ENCODE measurements at regions not wholly inside any gene's neighbourhood (a gene's known extent, or its start where the extent isn't known, plus 50 kb on each side); places are given as distances from the start of the nearest gene placed in this dataset.

DNA sequence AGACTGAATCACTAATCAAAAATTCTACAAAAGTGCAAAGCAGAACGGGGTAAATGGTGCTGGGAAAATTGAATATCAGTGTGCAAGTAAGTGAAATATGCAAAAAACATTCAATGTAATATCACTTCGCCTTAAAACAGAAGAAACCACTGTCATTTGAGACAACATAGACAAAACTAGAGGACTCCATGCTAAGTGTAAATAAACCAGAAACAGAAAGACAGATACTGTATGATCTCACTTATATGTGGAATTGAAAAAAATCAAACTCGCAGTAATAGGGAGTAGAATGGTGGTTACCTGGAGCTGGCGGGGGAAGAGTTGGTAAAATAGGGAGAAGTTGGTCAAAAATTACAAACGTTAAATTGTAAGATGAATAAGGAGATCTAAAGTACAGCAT lies 1420.0 kb upstream of the CDH2 start:
- TF ChIP-seq, protein P1, sequence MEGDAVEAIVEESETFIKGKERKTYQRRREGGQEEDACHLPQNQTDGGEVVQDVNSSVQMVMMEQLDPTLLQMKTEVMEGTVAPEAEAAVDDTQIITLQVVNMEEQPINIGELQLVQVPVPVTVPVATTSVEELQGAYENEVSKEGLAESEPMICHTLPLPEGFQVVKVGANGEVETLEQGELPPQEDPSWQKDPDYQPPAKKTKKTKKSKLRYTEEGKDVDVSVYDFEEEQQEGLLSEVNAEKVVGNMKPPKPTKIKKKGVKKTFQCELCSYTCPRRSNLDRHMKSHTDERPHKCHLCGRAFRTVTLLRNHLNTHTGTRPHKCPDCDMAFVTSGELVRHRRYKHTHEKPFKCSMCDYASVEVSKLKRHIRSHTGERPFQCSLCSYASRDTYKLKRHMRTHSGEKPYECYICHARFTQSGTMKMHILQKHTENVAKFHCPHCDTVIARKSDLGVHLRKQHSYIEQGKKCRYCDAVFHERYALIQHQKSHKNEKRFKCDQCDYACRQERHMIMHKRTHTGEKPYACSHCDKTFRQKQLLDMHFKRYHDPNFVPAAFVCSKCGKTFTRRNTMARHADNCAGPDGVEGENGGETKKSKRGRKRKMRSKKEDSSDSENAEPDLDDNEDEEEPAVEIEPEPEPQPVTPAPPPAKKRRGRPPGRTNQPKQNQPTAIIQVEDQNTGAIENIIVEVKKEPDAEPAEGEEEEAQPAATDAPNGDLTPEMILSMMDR (IDR thresholded peaks at IDR 0.05; ENCODE audit: low read depth, low read length) = no peak
- DNase-seq (ENCODE audit: extremely low read depth, low read depth) = no peak

GRCh38 chr18:29594493-29594892 lies 1417.6 kb upstream of the CDH2 start:
- DNase-seq (ENCODE audit: extremely low read depth, low read depth) = no peak
- TF ChIP-seq, protein P1 (IDR thresholded peaks at IDR 0.05; ENCODE audit: low read depth, low read length) = no peak

DNA sequence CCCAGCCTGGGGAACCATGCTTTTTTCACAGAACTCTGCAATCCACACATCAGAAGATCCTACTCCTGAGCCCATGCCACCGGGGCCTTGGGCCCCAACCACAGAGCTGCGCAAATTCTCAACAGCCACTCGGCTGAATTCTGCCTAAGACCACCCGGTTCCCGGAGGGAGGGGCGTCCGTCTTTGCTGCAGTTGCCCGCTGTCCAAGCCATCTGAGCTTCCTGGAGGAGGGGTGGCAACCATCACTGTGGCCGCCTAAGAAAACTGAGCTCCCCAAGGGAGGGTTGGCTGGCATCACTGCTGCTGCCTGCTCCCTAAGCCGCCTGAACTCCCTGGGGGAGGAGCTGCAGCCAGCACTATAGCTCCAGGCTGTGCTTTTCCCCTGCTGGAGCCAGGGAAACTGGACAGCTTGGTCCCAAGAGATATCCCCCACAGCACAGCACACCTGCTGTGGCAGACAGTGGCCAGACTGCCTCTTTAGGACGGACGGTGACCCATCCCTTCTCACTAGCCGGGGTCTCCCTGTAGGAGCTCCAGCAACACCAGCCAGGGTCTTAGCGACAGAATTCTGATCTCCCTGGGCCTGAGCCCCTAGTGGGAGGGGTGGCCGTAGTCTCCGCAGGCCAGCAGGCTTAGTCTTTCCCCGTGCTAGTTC lies 1411.6 kb upstream of the CDH2 start:
- DNase-seq (ENCODE audit: extremely low read depth, low read depth) = no peak
- TF ChIP-seq, protein P1 (IDR thresholded peaks at IDR 0.05; ENCODE audit: low read depth, low read length) = no peak

GRCh38 chr18:29586210-29586609 lies 1409.3 kb upstream of the CDH2 start:
- no peak for DNase-seq (ENCODE audit: extremely low read depth, low read depth)
- TF ChIP-seq, protein P1 (IDR thresholded peaks at IDR 0.05; ENCODE audit: low read depth, low read length) = no peak

DNA sequence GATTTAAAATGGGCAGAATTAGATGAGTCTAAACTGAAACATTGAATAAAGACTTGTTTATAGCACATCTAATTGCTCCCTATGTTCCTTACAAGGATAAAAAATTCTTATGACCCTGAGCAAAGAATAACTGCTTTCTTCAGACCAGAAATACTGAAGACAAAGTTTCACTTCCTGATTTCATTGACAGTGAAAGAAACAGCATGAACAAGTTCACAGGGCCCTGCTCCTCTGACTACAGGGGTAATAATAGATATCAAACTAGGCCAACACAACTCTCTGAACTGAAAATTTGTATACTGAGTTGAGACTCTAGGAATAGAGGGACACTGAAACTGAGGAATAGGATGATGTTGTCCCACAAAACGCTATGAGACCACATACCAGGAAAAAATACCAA lies 1383.3 kb upstream of the CDH2 start:
- no peak for DNase-seq (ENCODE audit: extremely low read depth, low read depth)
- TF ChIP-seq, protein P1 (IDR thresholded peaks at IDR 0.05; ENCODE audit: low read depth, low read length) = no peak

- TF ChIP-seq, protein P1 (IDR thresholded peaks at IDR 0.05; ENCODE audit: low read depth, low read length) = no peak
These were observed 1379.1 kb upstream of the CDH2 start for GRCh38 chr18:29556070-29556469.

GRCh38 chr18:29549759-29550158 lies 1372.8 kb upstream of the CDH2 start:
- no peak for DNase-seq (ENCODE audit: extremely low read depth, low read depth)
- TF ChIP-seq, protein P1 (IDR thresholded peaks at IDR 0.05; ENCODE audit: low read depth, low read length) = no peak

More at GRCh38 chr18:29556070-29556469, 1379.1 kb upstream of the CDH2 start:
- no peak for DNase-seq (ENCODE audit: extremely low read depth, low read depth)
